ENCODE measurements at regions not wholly inside any gene's neighbourhood (a gene's known extent, or its start where the extent isn't known, plus 50 kb on each side); places are given as distances from the start of the nearest gene placed in this dataset.
A peak's percentile ranks its signal among the peaks of the same experiment; 100 is the strongest.

- no peak overlapping the region for H3K27ac ChIP-seq (ENCODE audit: low read depth in 2 of 2, low read length in 2 of 2)
- H3K9ac ChIP-seq (ENCODE audit: low read depth in 1 of 2, low read length in 2 of 2) = no peak overlapping the region
- H3K9me3 ChIP-seq (ENCODE audit: control insufficient read depth in 2 of 2, low read length in 2 of 2) = no peaks in the 10 kb centered on the region
- H3K4me1 ChIP-seq (ENCODE audit: control insufficient read depth in 2 of 2, insufficient read depth in 2 of 2, low read length in 2 of 2) = no peaks in the 10 kb centered on the region
- H3K36me3 ChIP-seq (ENCODE audit: control insufficient read depth in 2 of 2, insufficient read depth in 2 of 2, low read length in 2 of 2) = no peaks in the 10 kb centered on the region
- no peak overlapping the region for H3K4me3 ChIP-seq (ENCODE audit: low read length in 2 of 2)
- no peaks in the 10 kb centered on the region for H3K27me3 ChIP-seq (ENCODE audit: control insufficient read depth in 2 of 2, insufficient read depth in 2 of 2, low read length in 2 of 2)
Measured at GRCh38 chr18:67381608-67382150, 134.8 kb downstream of the DSEL start.

- Histone ChIP-seq H3K27ac (ENCODE audit: low read depth in 2 of 2, low read length in 2 of 2) (no peak overlapping the region), H3K27me3 (ENCODE audit: control insufficient read depth in 2 of 2, insufficient read depth in 2 of 2, low read length in 2 of 2) (no peaks in the 10 kb centered on the region), H3K9ac (ENCODE audit: low read depth in 1 of 2, low read length in 2 of 2) (no peak overlapping the region), H3K4me1 (ENCODE audit: control insufficient read depth in 2 of 2, insufficient read depth in 2 of 2, low read length in 2 of 2) (no peaks in the 10 kb centered on the region), H3K36me3 (ENCODE audit: control insufficient read depth in 2 of 2, insufficient read depth in 2 of 2, low read length in 2 of 2) (no peaks in the 10 kb centered on the region), H3K4me3 (ENCODE audit: low read length in 2 of 2) (no peak overlapping the region), H3K9me3 (ENCODE audit: control insufficient read depth in 2 of 2, low read length in 2 of 2) (no peaks in the 10 kb centered on the region)
Measured at GRCh38 chr18:67380867-67381266, 135.7 kb downstream of the DSEL start.

DNA sequence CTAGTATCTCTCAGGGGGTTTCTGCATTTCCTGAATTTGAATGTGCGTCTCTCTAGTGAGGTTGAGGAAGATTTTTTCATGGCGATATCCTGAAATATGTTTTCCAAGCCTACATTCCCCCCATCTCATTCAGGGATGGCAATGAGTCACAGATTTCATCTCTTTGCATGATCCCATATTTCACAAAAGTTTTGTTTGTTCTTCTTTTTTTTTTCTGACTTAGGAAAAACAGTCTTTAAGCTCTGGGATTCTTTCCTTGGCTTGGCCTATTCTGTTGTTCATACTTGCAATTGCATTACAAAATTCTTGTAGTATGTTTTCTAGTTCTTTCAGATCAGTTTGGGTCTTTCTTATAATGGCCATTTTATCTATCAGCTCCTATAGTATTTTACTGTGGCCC lies 136.5 kb downstream of the DSEL start:
- H3K4me3 ChIP-seq (ENCODE audit: low read length in 2 of 2) = no peak overlapping the region
- H3K9ac ChIP-seq (ENCODE audit: low read depth in 1 of 2, low read length in 2 of 2) = no peak overlapping the region
- H3K9me3 ChIP-seq (ENCODE audit: control insufficient read depth in 2 of 2, low read length in 2 of 2) = no peaks in the 10 kb centered on the region
- H3K27ac ChIP-seq (ENCODE audit: low read depth in 2 of 2, low read length in 2 of 2) = no peak overlapping the region
- H3K27me3 ChIP-seq (ENCODE audit: control insufficient read depth in 2 of 2, insufficient read depth in 2 of 2, low read length in 2 of 2) = no peaks in the 10 kb centered on the region
- H3K36me3 ChIP-seq (ENCODE audit: control insufficient read depth in 2 of 2, insufficient read depth in 2 of 2, low read length in 2 of 2) = no peaks in the 10 kb centered on the region
- no peaks in the 10 kb centered on the region for H3K4me1 ChIP-seq (ENCODE audit: control insufficient read depth in 2 of 2, insufficient read depth in 2 of 2, low read length in 2 of 2)

DNA sequence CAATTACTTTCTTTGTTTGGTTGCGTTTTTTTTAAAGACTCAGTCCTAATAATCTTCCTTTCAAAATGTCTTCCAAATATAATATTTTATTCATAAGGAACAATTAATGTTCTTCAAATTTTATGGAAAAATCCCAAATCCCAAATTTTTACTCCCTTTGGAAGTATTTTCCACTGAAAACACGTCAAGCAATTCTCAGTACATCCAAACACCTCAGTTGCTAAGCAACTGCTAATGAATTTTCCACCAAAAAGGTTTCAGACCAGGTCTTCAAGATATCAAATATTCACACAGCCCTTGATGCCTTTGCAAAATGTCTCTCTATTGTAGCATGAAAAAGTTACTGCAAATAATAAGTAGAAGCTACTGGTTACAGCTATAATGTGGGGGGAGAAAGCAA lies 140.1 kb downstream of the DSEL start:
- no peaks in the 10 kb centered on the region for H3K9me3 ChIP-seq (ENCODE audit: control insufficient read depth in 2 of 2, low read length in 2 of 2)
- H3K9ac ChIP-seq (ENCODE audit: low read depth in 1 of 2, low read length in 2 of 2) = no peak overlapping the region
- no peaks in the 10 kb centered on the region for H3K27me3 ChIP-seq (ENCODE audit: control insufficient read depth in 2 of 2, insufficient read depth in 2 of 2, low read length in 2 of 2)
- no peak overlapping the region for H3K27ac ChIP-seq (ENCODE audit: low read depth in 2 of 2, low read length in 2 of 2)
- no peak overlapping the region for H3K4me3 ChIP-seq (ENCODE audit: low read length in 2 of 2)
- no peaks in the 10 kb centered on the region for H3K36me3 ChIP-seq (ENCODE audit: control insufficient read depth in 2 of 2, insufficient read depth in 2 of 2, low read length in 2 of 2)
- H3K4me1 ChIP-seq (ENCODE audit: control insufficient read depth in 2 of 2, insufficient read depth in 2 of 2, low read length in 2 of 2) = no peaks in the 10 kb centered on the region

GRCh38 chr18:67373636-67374035 lies 142.9 kb downstream of the DSEL start:
- Histone ChIP-seq H3K27me3 (ENCODE audit: control insufficient read depth in 2 of 2, insufficient read depth in 2 of 2, low read length in 2 of 2) (no peaks in the 10 kb centered on the region), H3K4me1 (ENCODE audit: control insufficient read depth in 2 of 2, insufficient read depth in 2 of 2, low read length in 2 of 2) (no peaks in the 10 kb centered on the region), H3K9me3 (ENCODE audit: control insufficient read depth in 2 of 2, low read length in 2 of 2) (no peaks in the 10 kb centered on the region), H3K27ac (ENCODE audit: low read depth in 2 of 2, low read length in 2 of 2) (no peak overlapping the region), H3K4me3 (ENCODE audit: low read length in 2 of 2) (no peak overlapping the region), H3K36me3 (ENCODE audit: control insufficient read depth in 2 of 2, insufficient read depth in 2 of 2, low read length in 2 of 2) (no peaks in the 10 kb centered on the region), H3K9ac (ENCODE audit: low read depth in 1 of 2, low read length in 2 of 2) (no peak overlapping the region)

- H3K27me3 ChIP-seq (ENCODE audit: control insufficient read depth in 2 of 2, insufficient read depth in 2 of 2, low read length in 2 of 2) = no peaks in the 10 kb centered on the region
- no peak overlapping the region for H3K9ac ChIP-seq (ENCODE audit: low read depth in 1 of 2, low read length in 2 of 2)
- H3K9me3 ChIP-seq (ENCODE audit: control insufficient read depth in 2 of 2, low read length in 2 of 2) = no peaks in the 10 kb centered on the region
- no peak overlapping the region for H3K4me3 ChIP-seq (ENCODE audit: low read length in 2 of 2)
- H3K4me1 ChIP-seq (ENCODE audit: control insufficient read depth in 2 of 2, insufficient read depth in 2 of 2, low read length in 2 of 2) = no peaks in the 10 kb centered on the region
- no peak overlapping the region for H3K27ac ChIP-seq (ENCODE audit: low read depth in 2 of 2, low read length in 2 of 2)
- no peaks in the 10 kb centered on the region for H3K36me3 ChIP-seq (ENCODE audit: control insufficient read depth in 2 of 2, insufficient read depth in 2 of 2, low read length in 2 of 2)
Measured at GRCh38 chr18:67367540-67367939, 149.0 kb downstream of the DSEL start.

DNA sequence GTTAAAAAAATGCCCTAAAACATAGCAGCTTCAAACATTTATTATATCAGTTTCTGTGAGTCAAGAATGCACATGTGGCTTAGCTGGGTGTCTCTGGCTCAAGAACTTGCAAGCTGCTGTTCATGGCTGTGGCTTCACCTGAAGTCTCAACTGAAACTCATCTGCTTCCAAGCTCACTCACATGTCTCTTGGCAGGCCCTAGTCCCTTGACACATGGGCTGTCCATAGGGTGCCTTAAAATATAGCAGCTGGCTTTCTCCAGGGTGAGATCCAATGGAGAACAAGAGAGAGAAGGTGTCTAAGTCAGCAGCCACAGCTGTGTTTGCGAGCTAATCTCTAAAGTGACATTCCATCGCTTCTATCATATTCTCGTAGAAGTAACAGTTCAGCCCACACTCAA lies 152.8 kb downstream of the DSEL start:
- Histone ChIP-seq H3K27ac (ENCODE audit: low read depth in 2 of 2, low read length in 2 of 2) (no peak overlapping the region), H3K4me1 (ENCODE audit: control insufficient read depth in 2 of 2, insufficient read depth in 2 of 2, low read length in 2 of 2) (no peaks in the 10 kb centered on the region), H3K27me3 (ENCODE audit: control insufficient read depth in 2 of 2, insufficient read depth in 2 of 2, low read length in 2 of 2) (no peaks in the 10 kb centered on the region), H3K9me3 (ENCODE audit: control insufficient read depth in 2 of 2, low read length in 2 of 2) (no peaks in the 10 kb centered on the region), H3K36me3 (ENCODE audit: control insufficient read depth in 2 of 2, insufficient read depth in 2 of 2, low read length in 2 of 2) (no peaks in the 10 kb centered on the region), H3K9ac (ENCODE audit: low read depth in 1 of 2, low read length in 2 of 2) (no peak overlapping the region), H3K4me3 (ENCODE audit: low read length in 2 of 2) (no peak overlapping the region)

- Histone ChIP-seq H3K4me3 (ENCODE audit: low read length in 2 of 2) (no peak overlapping the region), H3K36me3 (ENCODE audit: control insufficient read depth in 2 of 2, insufficient read depth in 2 of 2, low read length in 2 of 2) (no peaks in the 10 kb centered on the region), H3K27ac (ENCODE audit: low read depth in 2 of 2, low read length in 2 of 2) (no peak overlapping the region), H3K4me1 (ENCODE audit: control insufficient read depth in 2 of 2, insufficient read depth in 2 of 2, low read length in 2 of 2) (no peaks in the 10 kb centered on the region), H3K9me3 (ENCODE audit: control insufficient read depth in 2 of 2, low read length in 2 of 2) (no peaks in the 10 kb centered on the region), H3K9ac (ENCODE audit: low read depth in 1 of 2, low read length in 2 of 2) (no peak overlapping the region), H3K27me3 (ENCODE audit: control insufficient read depth in 2 of 2, insufficient read depth in 2 of 2, low read length in 2 of 2) (no peaks in the 10 kb centered on the region)
Measured at GRCh38 chr18:67362906-67363305, 153.6 kb downstream of the DSEL start.

DNA sequence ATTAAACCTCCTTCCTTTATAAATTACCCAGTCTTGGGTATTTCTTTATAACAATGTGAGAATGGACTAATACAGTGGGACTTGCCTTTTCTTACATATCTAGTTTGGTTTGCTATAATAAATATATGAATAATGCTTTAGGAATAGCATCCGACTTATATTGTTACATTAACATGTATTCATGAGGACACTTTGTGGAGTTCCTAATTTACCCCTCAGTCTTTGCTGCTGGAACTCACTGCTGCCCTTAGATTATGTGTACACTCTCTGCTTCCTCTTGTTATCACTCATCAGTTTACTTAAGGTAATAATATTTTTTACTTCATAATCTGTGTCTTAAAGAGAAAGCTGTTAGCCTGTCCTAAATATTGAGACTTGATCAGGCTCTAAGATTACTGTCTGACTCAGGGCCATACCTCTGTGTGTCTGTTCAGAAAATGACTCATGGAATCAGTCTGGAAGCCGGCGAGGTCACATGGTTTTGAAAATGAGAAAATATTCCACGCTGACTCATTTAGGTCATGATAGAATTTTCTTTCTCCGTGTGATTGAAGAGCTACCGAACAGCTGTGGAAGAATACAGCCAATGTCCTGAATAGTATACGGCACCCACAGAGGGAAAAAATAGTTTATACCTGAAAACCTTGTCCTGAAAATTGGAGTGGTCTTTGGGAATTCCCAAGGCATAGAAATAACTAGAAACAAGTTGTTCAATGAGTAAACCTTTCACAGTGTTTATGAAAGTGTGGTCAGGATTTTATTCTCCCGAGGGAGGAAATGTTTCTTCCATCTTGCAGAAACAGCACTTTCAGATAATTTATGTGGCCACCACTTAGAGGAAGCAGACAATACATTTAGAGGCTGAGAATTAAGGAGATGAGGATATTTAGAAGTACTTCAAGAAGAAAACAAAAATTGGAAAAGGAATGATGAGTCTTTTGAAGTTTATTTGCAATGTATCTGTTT lies 156.4 kb downstream of the DSEL start:
- H3K4me1 ChIP-seq (ENCODE audit: control insufficient read depth in 2 of 2, insufficient read depth in 2 of 2, low read length in 2 of 2) = no peaks in the 10 kb centered on the region
- peak overlapping the region in 1 of 2 donors; percentile 35 for H3K4me3 ChIP-seq (ENCODE audit: low read length in 2 of 2)
- no peaks in the 10 kb centered on the region for H3K27me3 ChIP-seq (ENCODE audit: control insufficient read depth in 2 of 2, insufficient read depth in 2 of 2, low read length in 2 of 2)
- H3K9ac ChIP-seq (ENCODE audit: low read depth in 1 of 2, low read length in 2 of 2) = no peak overlapping the region
- no peaks in the 10 kb centered on the region for H3K9me3 ChIP-seq (ENCODE audit: control insufficient read depth in 2 of 2, low read length in 2 of 2)
- H3K36me3 ChIP-seq (ENCODE audit: control insufficient read depth in 2 of 2, insufficient read depth in 2 of 2, low read length in 2 of 2) = no peaks in the 10 kb centered on the region
- peak overlapping the region in 1 of 2 donors; percentile 34 for H3K27ac ChIP-seq (ENCODE audit: low read depth in 2 of 2, low read length in 2 of 2)

GRCh38 chr18:67358947-67359346 lies 157.6 kb downstream of the DSEL start:
- no peaks in the 10 kb centered on the region for H3K4me1 ChIP-seq (ENCODE audit: control insufficient read depth in 2 of 2, insufficient read depth in 2 of 2, low read length in 2 of 2)
- no peaks in the 10 kb centered on the region for H3K36me3 ChIP-seq (ENCODE audit: control insufficient read depth in 2 of 2, insufficient read depth in 2 of 2, low read length in 2 of 2)
- no peak overlapping the region for H3K9ac ChIP-seq (ENCODE audit: low read depth in 1 of 2, low read length in 2 of 2)
- H3K27ac ChIP-seq (ENCODE audit: low read depth in 2 of 2, low read length in 2 of 2) = no peak overlapping the region
- H3K4me3 ChIP-seq (ENCODE audit: low read length in 2 of 2) = no peak overlapping the region
- no peaks in the 10 kb centered on the region for H3K9me3 ChIP-seq (ENCODE audit: control insufficient read depth in 2 of 2, low read length in 2 of 2)
- no peaks in the 10 kb centered on the region for H3K27me3 ChIP-seq (ENCODE audit: control insufficient read depth in 2 of 2, insufficient read depth in 2 of 2, low read length in 2 of 2)

Measured in mucosa of rectum (tissue), 2 donors.